ENCODE measurements at regions not wholly inside any gene's neighbourhood (a gene's known extent, or its start where the extent isn't known, plus 50 kb on each side); places are given as distances from the start of the nearest gene placed in this dataset.

DNA sequence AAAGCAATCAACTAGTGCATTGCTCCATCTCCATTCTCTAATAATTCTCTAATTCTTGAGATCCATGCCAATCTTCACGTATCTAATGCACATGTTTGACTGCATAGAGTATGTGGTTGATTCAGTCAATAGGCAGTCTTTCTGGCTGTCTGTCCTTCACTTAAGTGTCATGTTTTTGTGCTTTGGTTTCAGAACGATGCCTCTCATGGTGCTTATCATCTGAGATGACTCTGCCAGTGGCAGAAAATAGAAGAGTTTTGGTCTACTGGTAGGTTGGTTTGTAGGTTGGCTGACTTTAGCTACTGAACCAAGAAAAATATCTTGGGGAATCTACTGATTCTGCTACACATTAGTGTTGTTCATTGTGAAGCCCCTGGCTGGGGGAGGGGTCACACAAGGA is 364.2 kb downstream of the SFMBT2 start:
- H3K36me3 ChIP-seq (ENCODE audit: insufficient read depth, low read length): no peaks in the 10 kb centered on the region; the same call in 1 of the 2 replicates
- H4K20me1 ChIP-seq (ENCODE audit: insufficient read depth, low read length): no peaks in the 10 kb centered on the region
- H3K27me3 ChIP-seq (ENCODE audit: insufficient read depth, low read length): no peaks in the 10 kb centered on the region
- H3K4me2 ChIP-seq (ENCODE audit: low read length): no peak overlapping the region
- no peaks in the 10 kb centered on the region for H3K9me2 ChIP-seq (ENCODE audit: low read depth, low read length)
- H3K9ac ChIP-seq (ENCODE audit: low read length): no peak overlapping the region
- no peaks in the 10 kb centered on the region for H3K4me1 ChIP-seq (ENCODE audit: insufficient read depth, low read length, severe bottlenecking)
- no peaks in the 10 kb centered on the region for H3F3A ChIP-seq (ENCODE audit: insufficient read depth, low read length)
- H2AFZ ChIP-seq (ENCODE audit: low read length): no peak overlapping the region
- no peak overlapping the region for H3K4me3 ChIP-seq (ENCODE audit: low read depth, low read length, poor library complexity, severe bottlenecking)
- no peak overlapping the region for H3K27ac ChIP-seq (ENCODE audit: low read depth, low read length, poor library complexity, severe bottlenecking)
- H3K79me2 ChIP-seq (ENCODE audit: insufficient read depth, low read length): no peaks in the 10 kb centered on the region
- no peaks in the 10 kb centered on the region for H3K9me3 ChIP-seq (ENCODE audit: low read length)
- no peak for TF ChIP-seq EZH2 (IDR thresholded peaks at IDR 0.05; ENCODE audit: borderline replicate concordance, low read length)
- TF ChIP-seq, protein P1, sequence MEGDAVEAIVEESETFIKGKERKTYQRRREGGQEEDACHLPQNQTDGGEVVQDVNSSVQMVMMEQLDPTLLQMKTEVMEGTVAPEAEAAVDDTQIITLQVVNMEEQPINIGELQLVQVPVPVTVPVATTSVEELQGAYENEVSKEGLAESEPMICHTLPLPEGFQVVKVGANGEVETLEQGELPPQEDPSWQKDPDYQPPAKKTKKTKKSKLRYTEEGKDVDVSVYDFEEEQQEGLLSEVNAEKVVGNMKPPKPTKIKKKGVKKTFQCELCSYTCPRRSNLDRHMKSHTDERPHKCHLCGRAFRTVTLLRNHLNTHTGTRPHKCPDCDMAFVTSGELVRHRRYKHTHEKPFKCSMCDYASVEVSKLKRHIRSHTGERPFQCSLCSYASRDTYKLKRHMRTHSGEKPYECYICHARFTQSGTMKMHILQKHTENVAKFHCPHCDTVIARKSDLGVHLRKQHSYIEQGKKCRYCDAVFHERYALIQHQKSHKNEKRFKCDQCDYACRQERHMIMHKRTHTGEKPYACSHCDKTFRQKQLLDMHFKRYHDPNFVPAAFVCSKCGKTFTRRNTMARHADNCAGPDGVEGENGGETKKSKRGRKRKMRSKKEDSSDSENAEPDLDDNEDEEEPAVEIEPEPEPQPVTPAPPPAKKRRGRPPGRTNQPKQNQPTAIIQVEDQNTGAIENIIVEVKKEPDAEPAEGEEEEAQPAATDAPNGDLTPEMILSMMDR (IDR thresholded peaks at IDR 0.05; ENCODE audit: low read length): no peak

DNA sequence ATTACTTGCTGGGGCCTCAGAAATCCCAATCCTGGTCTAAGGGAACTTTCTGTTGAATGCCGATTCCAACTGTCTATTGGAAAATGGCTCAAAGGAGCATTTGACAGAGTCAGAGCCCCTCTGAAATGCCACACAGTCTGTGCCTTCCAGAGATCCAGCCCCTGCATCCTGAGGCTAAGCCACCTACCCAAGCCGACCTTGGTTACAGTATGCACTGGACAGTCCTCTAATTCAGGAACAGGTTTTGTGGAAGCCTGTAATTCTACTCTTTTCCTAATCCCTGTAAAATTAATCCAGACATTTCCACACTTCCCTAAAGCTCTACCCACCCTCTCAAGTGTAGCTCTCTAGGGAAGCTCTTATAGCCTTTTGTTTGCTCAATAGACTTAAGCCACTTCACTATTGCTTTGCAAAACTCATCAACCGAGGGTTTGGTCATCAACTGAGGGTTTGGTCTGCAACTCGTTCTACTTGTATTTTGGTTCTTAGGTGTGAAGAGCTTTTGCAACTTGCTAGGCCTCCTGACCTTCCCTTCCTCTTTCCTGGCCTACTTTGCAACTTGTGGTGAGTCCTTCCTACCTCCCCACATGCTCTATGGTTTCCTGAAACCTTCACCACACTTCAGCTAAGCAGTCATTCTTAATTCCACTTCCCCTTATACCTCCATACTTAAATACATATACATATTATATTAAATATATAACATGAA is 364.8 kb downstream of the SFMBT2 start:
- H4K20me1 ChIP-seq (ENCODE audit: insufficient read depth, low read length): no peaks in the 10 kb centered on the region
- H3F3A ChIP-seq (ENCODE audit: insufficient read depth, low read length): no peaks in the 10 kb centered on the region
- no peak overlapping the region for H3K9ac ChIP-seq (ENCODE audit: low read length)
- no peaks in the 10 kb centered on the region for H3K79me2 ChIP-seq (ENCODE audit: insufficient read depth, low read length)
- H3K27me3 ChIP-seq (ENCODE audit: insufficient read depth, low read length): no peaks in the 10 kb centered on the region
- H3K27ac ChIP-seq (ENCODE audit: low read depth, low read length, poor library complexity, severe bottlenecking): no peak overlapping the region
- H3K9me2 ChIP-seq (ENCODE audit: low read depth, low read length): no peaks in the 10 kb centered on the region
- no peak overlapping the region for H2AFZ ChIP-seq (ENCODE audit: low read length)
- no peak for TF ChIP-seq EZH2 (IDR thresholded peaks at IDR 0.05; ENCODE audit: borderline replicate concordance, low read length)
- TF ChIP-seq, protein P1 (IDR thresholded peaks at IDR 0.05; ENCODE audit: low read length): no peak
- H3K36me3 ChIP-seq (ENCODE audit: insufficient read depth, low read length): no peaks in the 10 kb centered on the region; the same call in 1 of the 2 replicates
- no peaks in the 10 kb centered on the region for H3K9me3 ChIP-seq (ENCODE audit: low read length)
- H3K4me3 ChIP-seq (ENCODE audit: low read depth, low read length, poor library complexity, severe bottlenecking): no peak overlapping the region
- no peaks in the 10 kb centered on the region for H3K4me1 ChIP-seq (ENCODE audit: insufficient read depth, low read length, severe bottlenecking)
- no peak overlapping the region for H3K4me2 ChIP-seq (ENCODE audit: low read length)

DNA sequence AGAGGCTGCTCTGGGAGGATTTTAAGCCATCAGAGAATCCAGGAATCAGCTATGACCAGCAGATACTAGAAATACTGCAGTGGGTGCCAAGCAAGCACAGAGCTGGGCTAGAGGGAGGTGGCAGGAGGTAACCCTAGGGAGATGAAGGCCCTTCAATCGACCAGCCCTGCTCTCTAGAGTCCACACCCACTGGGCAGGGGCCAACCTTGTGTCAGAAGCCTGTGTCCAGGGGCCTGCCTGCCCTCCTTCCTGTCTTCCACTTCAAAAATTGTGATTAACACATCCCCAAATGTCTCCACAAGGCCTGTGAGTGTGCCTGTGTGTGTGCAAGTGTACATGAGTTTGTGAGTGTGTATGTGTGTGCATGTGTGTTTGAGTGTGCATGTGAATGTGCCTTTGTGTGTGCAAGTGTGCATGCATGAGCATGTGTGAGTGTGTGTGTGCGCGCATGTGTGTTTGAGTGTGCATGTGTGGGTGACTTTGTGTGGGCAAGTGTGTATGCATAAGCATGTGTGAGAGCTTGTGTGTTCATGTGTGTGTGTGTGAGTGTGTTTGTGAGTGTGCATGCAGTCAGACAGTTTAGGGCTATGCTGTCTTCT is 367.7 kb downstream of the SFMBT2 start:
- Histone ChIP-seq H3K9me2 (ENCODE audit: low read depth, low read length) (no peaks in the 10 kb centered on the region), H3K9me3 (ENCODE audit: low read length) (no peaks in the 10 kb centered on the region), H4K20me1 (ENCODE audit: insufficient read depth, low read length) (no peaks in the 10 kb centered on the region), H3K79me2 (ENCODE audit: insufficient read depth, low read length) (no peaks in the 10 kb centered on the region), H3K27ac (ENCODE audit: low read depth, low read length, poor library complexity, severe bottlenecking) (no peak overlapping the region), H3K36me3 (ENCODE audit: insufficient read depth, low read length) (no peaks in the 10 kb centered on the region), H3K4me1 (ENCODE audit: insufficient read depth, low read length, severe bottlenecking) (no peaks in the 10 kb centered on the region), H3K27me3 (ENCODE audit: insufficient read depth, low read length) (no peaks in the 10 kb centered on the region), H3F3A (ENCODE audit: insufficient read depth, low read length) (no peaks in the 10 kb centered on the region), H3K9ac (ENCODE audit: low read length) (no peak overlapping the region), H2AFZ (ENCODE audit: low read length) (no peak overlapping the region), H3K4me3 (ENCODE audit: low read depth, low read length, poor library complexity, severe bottlenecking) (no peak overlapping the region), H3K4me2 (ENCODE audit: low read length) (no peak overlapping the region)
- TF ChIP-seq EZH2 (IDR thresholded peaks at IDR 0.05; ENCODE audit: borderline replicate concordance, low read length): no peak
- TF ChIP-seq, protein P1 (IDR thresholded peaks at IDR 0.05; ENCODE audit: low read length): no peak
